K562 (cell line): ENCODE measurements at regions not wholly inside any gene's neighbourhood (a gene's known extent, or its start where the extent isn't known, plus 50 kb on each side); places are given as distances from the start of the nearest gene placed in this dataset.

Source experiments
- ATAC-seq: fragments of 200-7000 bp; cut with Tn5 transposase; 3 replicates; pipeline ENCODE4 v1.9.1; 2020; ENCODE audit warnings: moderate library complexity
- BruUV-seq: library from RNA; stranded (reverse); fragments of 400-500 nt; replicated peaks from 2 replicates; lab custom pipeline; 2021; lab: Mats Ljungman, UMichigan
- CTCF ChIA-PET: fragments of 300-600 bp; formaldehyde crosslinking; extraction: SDS; loops from one replicate; lab custom pipeline; 2021; ENCODE audit warnings: low intra/inter-chr PET ratio; lab: Yijun Ruan, JAX
- POLR2A ChIA-PET: fragments of 300-600, 350-650 bp; sonication (Branson Sonifier 250); formaldehyde crosslinking; extraction: SDS; loops from one replicate; lab custom pipeline; 2021; ENCODE audit warnings: antibody characterized with exemption, inconsistent platforms; lab: Yijun Ruan, JAX
- DNase-seq, 4 experiments: peaks; one replicate each; pipeline versions ENCODE4 v3.0.0 to v3.0.0-alpha.2; 2011 to 2018; ENCODE audit warnings: low spot score in 3 of 4, mixed read lengths in 3 of 4; ENCODE audit errors: extremely low read depth in 1 of 4
- FAIRE-seq: peaks from 2 replicates; lab custom pipeline; 2011; peaks lifted over from hg19 to GRCh38; lab: Jason Lieb, UNC
- H2AFZ ChIP-seq: 2 replicates; pipeline ENCODE4 v1.6.0; 2011; ENCODE audit warnings: low read depth, low read length, control low read depth, inconsistent platforms
- H3K27ac ChIP-seq: fragments of 200-600 bp; 3 replicates; pipeline ENCODE4 v1.8.0; 2011; ENCODE audit warnings: low read depth, mild to moderate bottlenecking, control low read depth, inconsistent platforms, low read length, moderate library complexity, mixed read lengths; ENCODE audit errors: extremely low read depth
- H3K27me3 ChIP-seq, 2 experiments: fragments of 300-600 bp in 1 of 2; 2 replicates in 1 of 2; 3 replicates in 1 of 2; pipeline versions ENCODE4 v1.6.0 to v1.8.0; 2011; ENCODE audit warnings: inconsistent platforms in 2 of 2, low read length in 2 of 2, mild to moderate bottlenecking in 1 of 2, mixed read lengths in 1 of 2, moderate library complexity in 1 of 2; ENCODE audit not compliant: control insufficient read depth in 2 of 2, insufficient read depth in 2 of 2
- H3K36me3 ChIP-seq: fragments of 300-600 bp; 3 replicates; pipeline ENCODE4 v1.8.0; 2011; ENCODE audit warnings: mild to moderate bottlenecking, low read length, inconsistent platforms; ENCODE audit not compliant: control insufficient read depth, insufficient read depth
- H3K4me1 ChIP-seq, 2 experiments: fragments of 200-600 bp in 1 of 2; replicated peaks in 1 of 2; 2 replicates in 1 of 2; 3 replicates in 1 of 2; pipeline versions ENCODE4 v1.5.1 to v1.8.0; 2011; ENCODE audit warnings: inconsistent platforms in 2 of 2, low read length in 2 of 2, mild to moderate bottlenecking in 1 of 2, mixed read lengths in 1 of 2, moderate library complexity in 1 of 2; ENCODE audit not compliant: control insufficient read depth in 2 of 2, insufficient read depth in 2 of 2
- H3K4me2 ChIP-seq: 2 replicates; pipeline ENCODE4 v1.6.1; 2011; ENCODE audit warnings: low read length, control low read depth, inconsistent platforms, mixed read lengths; ENCODE audit not compliant: insufficient read depth
- H3K4me3 ChIP-seq: fragments of 200-600 bp; sonication (generic), shearing (Covaris generic); 2 replicates; pipeline ENCODE4 v1.5.1; 2016; ENCODE audit warnings: control low read depth, inconsistent platforms
- H3K79me2 ChIP-seq: fragments of 200-600 bp; 3 replicates; pipeline ENCODE4 v1.8.0; 2011; ENCODE audit warnings: low read length, inconsistent platforms; ENCODE audit not compliant: control insufficient read depth, insufficient read depth
- H3K9ac ChIP-seq, 2 experiments: 2 replicates each; pipeline versions ENCODE4 v1.6.0 to v1.6.1; 2011; ENCODE audit warnings: low read depth in 2 of 2, low read length in 2 of 2, control low read depth in 1 of 2, inconsistent platforms in 1 of 2, mild to moderate bottlenecking in 1 of 2, mixed read lengths in 1 of 2; ENCODE audit not compliant: insufficient read depth in 1 of 2
- H3K9me1 ChIP-seq: one replicate; pipeline ENCODE4 v1.6.0; 2011; ENCODE audit warnings: inconsistent platforms, mild to moderate bottlenecking, low read length, moderate library complexity; ENCODE audit not compliant: control insufficient read depth, insufficient read depth
- H3K9me3 ChIP-seq: replicated peaks from 2 replicates; pipeline ENCODE4 v1.5.1; 2011; ENCODE audit warnings: low read depth, low read length, inconsistent platforms; ENCODE audit not compliant: control insufficient read depth, insufficient read depth
- H4K20me1 ChIP-seq: replicated peaks from 2 replicates; pipeline ENCODE4 v1.6.1; 2011; ENCODE audit warnings: low read length, inconsistent platforms, mixed read lengths; ENCODE audit not compliant: control insufficient read depth, insufficient read depth
- CHAMP1 ChIP-seq: fragments of 450-650 bp; IDR thresholded peaks from 2 replicates; pipeline ENCODE4 v1.6.1; 2016; ENCODE audit warnings: mild to moderate bottlenecking
- DMBX1 ChIP-seq: fragments of 250-450 bp; sonication (Bioruptor Pico); IDR thresholded peaks from 2 replicates; pipeline ENCODE4 v1.8.0; 2022; ENCODE audit warnings: inconsistent platforms, mild to moderate bottlenecking, moderate library complexity, borderline replicate concordance
- ELF2 ChIP-seq: fragments of 250-450 bp; sonication (Bioruptor Pico); IDR thresholded peaks from 2 replicates; pipeline ENCODE4 v1.5.0; 2021; ENCODE audit warnings: mild to moderate bottlenecking
- ESRRA ChIP-seq: fragments of 450-650 bp; IDR thresholded peaks from 2 replicates; pipeline ENCODE4 v1.6.1; 2014; ENCODE audit warnings: low read depth, mild to moderate bottlenecking, moderate library complexity, borderline replicate concordance
- FOXJ2 ChIP-seq: fragments of 200-800 bp; sonication (Bioruptor generic); IDR thresholded peaks from 2 replicates; pipeline ENCODE4 v1.6.1; 2016; ENCODE audit warnings: missing genetic modification characterization, missing compliant biosample characterization
- FOXJ3 ChIP-seq: sonication (generic); formaldehyde crosslinking; IDR thresholded peaks from 2 replicates; pipeline ENCODE4 v1.4.0; 2020; ENCODE audit warnings: mild to moderate bottlenecking, missing genetic modification reagents
- GABPB1 ChIP-seq: sonication (generic); formaldehyde crosslinking; IDR thresholded peaks from 2 replicates; pipeline ENCODE4 v1.8.0; 2022; ENCODE audit warnings: mild to moderate bottlenecking, missing genetic modification reagents
- MTA1 ChIP-seq: fragments of 450-650 bp; IDR thresholded peaks from 2 replicates; pipeline ENCODE4 v1.6.1; 2017; ENCODE audit warnings: borderline replicate concordance
- NFRKB ChIP-seq: fragments of 450-650 bp; IDR thresholded peaks from 2 replicates; pipeline ENCODE4 v1.6.1; 2016; ENCODE audit warnings: low read depth
- RAD21 ChIP-seq, 2 experiments: fragments of 250-450 bp in 1 of 2; fragments of 450-650 bp in 1 of 2; sonication (Bioruptor Pico) in 1 of 2; formaldehyde crosslinking in 1 of 2; IDR thresholded peaks in 1 of 2; conservative IDR thresholded peaks in 1 of 2; 2 replicates each; pipeline versions ENCODE4 v1.4.0 to v1.8.0; 2020 to 2022; ENCODE audit warnings: mild to moderate bottlenecking in 2 of 2, moderate library complexity in 1 of 2
- SETDB1 ChIP-seq: IDR thresholded peaks from one replicate; pipeline ENCODE4 v1.6.1; 2012; ENCODE audit warnings: low read length, control low read depth, inconsistent platforms
- SRSF9 ChIP-seq: fragments of 200-400 bp; formaldehyde crosslinking; IDR thresholded peaks from 2 replicates; pipeline ENCODE4 v1.6.1; 2017; ENCODE audit warnings: low read depth, low read length, borderline replicate concordance
- WGBS: fragments of 100-300 bp; shearing (Covaris generic); methylation state at CpG from one replicate; pipeline ENCODE4 v1.1.6; 2016; ENCODE audit warnings: low coverage, mixed read lengths; ENCODE audit not compliant: insufficient coverage; ENCODE audit errors: missing lambda C conversion rate; 5-methylcytosine and 5-hydroxymethylcytosine counted together
- in situ Hi-C: fragments of 300-500 bp; cut with MboI; formaldehyde crosslinking; loops from 4 replicates; pipeline ENCODE4 v1.15.0; 2018; ENCODE audit warnings: inconsistent platforms, mixed read lengths
- intact Hi-C: fragments of 100-400 bp; cut with micrococcal nuclease; formaldehyde crosslinking; loops from 2 replicates; pipeline ENCODE4 v1.14.2; 2022
- TF ChIP-seq, protein P1 (sequence below): fragments of 450-650 bp; conservative IDR thresholded peaks from 2 replicates; pipeline ENCODE4 v1.6.1; 2016; ENCODE audit warnings: missing genetic modification characterization, low read depth, mild to moderate bottlenecking, control low read depth, missing compliant biosample characterization
- TF ChIP-seq, protein P2 (sequence below): sonication (generic); formaldehyde crosslinking; IDR thresholded peaks from 2 replicates; pipeline ENCODE4 v1.8.0; 2022; ENCODE audit warnings: mild to moderate bottlenecking, missing genetic modification reagents
- TF ChIP-seq, protein P3 (sequence below): fragments of 250-450 bp; sonication (Bioruptor Pico); IDR thresholded peaks from 2 replicates; pipeline ENCODE4 v1.4.0; 2020; ENCODE audit warnings: mild to moderate bottlenecking, moderate library complexity, borderline replicate concordance

GRCh38 chr1:98027103-98027705 lies 106.4 kb upstream of the DPYD start:
- DNase-seq (no peak), ATAC-seq (no peak), FAIRE-seq (no peak)
- Histone ChIP-seq H3K9me1 (no peaks in the 10 kb centered on the region), H3K4me1 (no peaks in the 10 kb centered on the region), H3K27ac (no peak overlapping the region), H3K9ac (no peak overlapping the region), H3K4me3 (no peak overlapping the region), H2AFZ (no peak overlapping the region), H3K9me3 (no peaks in the 10 kb centered on the region), H3K36me3 (no peaks in the 10 kb centered on the region), H3K27me3 (no peaks in the 10 kb centered on the region), H3K4me2 (no peak overlapping the region), H4K20me1 (no peaks in the 10 kb centered on the region), H3K79me2 (no peaks in the 10 kb centered on the region)
- WGBS = 0% methylated on average over 2 of the region's 2 CpGs
- no TSS peak for BruUV-seq
- CTCF ChIA-PET = no interaction called here
- POLR2A ChIA-PET = no interaction called here
- intact Hi-C loops (no loop called here), in situ Hi-C loops (no loop called here)
- TF ChIP-seq DMBX1 (CRISPR knock-in tag) = no peak
- TF ChIP-seq NFRKB = no peak
- TF ChIP-seq, protein P1, sequence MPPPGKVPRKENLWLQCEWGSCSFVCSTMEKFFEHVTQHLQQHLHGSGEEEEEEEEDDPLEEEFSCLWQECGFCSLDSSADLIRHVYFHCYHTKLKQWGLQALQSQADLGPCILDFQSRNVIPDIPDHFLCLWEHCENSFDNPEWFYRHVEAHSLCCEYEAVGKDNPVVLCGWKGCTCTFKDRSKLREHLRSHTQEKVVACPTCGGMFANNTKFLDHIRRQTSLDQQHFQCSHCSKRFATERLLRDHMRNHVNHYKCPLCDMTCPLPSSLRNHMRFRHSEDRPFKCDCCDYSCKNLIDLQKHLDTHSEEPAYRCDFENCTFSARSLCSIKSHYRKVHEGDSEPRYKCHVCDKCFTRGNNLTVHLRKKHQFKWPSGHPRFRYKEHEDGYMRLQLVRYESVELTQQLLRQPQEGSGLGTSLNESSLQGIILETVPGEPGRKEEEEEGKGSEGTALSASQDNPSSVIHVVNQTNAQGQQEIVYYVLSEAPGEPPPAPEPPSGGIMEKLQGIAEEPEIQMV (tag) = no peak
- TF ChIP-seq SETDB1 = no peak
- TF ChIP-seq MTA1 = no peak
- TF ChIP-seq ESRRA = no peak
- no peak for TF ChIP-seq SRSF9
- no peak for TF ChIP-seq RAD21 (CRISPR knock-in tag; conservative IDR thresholded peaks at IDR 0.05 in 1 of 2, IDR thresholded peaks at IDR 0.05 in 1 of 2)
- TF ChIP-seq, protein P2, sequence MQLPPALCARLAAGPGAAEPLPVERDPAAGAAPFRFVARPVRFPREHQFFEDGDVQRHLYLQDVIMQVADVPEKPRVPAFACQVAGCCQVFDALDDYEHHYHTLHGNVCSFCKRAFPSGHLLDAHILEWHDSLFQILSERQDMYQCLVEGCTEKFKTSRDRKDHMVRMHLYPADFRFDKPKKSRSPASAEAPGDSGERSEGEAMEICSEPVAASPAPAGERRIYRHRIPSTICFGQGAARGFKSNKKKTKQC = no peak
- no peak for TF ChIP-seq GABPB1
- TF ChIP-seq FOXJ3 = no peak
- TF ChIP-seq FOXJ2 (tag) = no peak
- TF ChIP-seq, protein P3, sequence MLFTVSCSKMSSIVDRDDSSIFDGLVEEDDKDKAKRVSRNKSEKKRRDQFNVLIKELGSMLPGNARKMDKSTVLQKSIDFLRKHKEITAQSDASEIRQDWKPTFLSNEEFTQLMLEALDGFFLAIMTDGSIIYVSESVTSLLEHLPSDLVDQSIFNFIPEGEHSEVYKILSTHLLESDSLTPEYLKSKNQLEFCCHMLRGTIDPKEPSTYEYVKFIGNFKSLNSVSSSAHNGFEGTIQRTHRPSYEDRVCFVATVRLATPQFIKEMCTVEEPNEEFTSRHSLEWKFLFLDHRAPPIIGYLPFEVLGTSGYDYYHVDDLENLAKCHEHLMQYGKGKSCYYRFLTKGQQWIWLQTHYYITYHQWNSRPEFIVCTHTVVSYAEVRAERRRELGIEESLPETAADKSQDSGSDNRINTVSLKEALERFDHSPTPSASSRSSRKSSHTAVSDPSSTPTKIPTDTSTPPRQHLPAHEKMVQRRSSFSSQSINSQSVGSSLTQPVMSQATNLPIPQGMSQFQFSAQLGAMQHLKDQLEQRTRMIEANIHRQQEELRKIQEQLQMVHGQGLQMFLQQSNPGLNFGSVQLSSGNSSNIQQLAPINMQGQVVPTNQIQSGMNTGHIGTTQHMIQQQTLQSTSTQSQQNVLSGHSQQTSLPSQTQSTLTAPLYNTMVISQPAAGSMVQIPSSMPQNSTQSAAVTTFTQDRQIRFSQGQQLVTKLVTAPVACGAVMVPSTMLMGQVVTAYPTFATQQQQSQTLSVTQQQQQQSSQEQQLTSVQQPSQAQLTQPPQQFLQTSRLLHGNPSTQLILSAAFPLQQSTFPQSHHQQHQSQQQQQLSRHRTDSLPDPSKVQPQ (CRISPR knock-in tag) = no peak
- no peak for TF ChIP-seq CHAMP1
- TF ChIP-seq ELF2 (CRISPR knock-in tag) = no peak
